Memory B cell (primary cell): ENCODE measurements at regions not wholly inside any gene's neighbourhood (a gene's known extent, or its start where the extent isn't known, plus 50 kb on each side); places are given as distances from the start of the nearest gene placed in this dataset.

Experiments
- ATAC-seq: fragments of 150-1000 bp; cut with Tn5 transposase; 2 replicates; pipeline ENCODE4 v1.10.0; 2021; ENCODE audit warnings: low read depth, mild to moderate bottlenecking, moderate library complexity
- DNase-seq, 2 donors: peaks; one replicate each; pipeline ENCODE4 v3.0.0; 2022; ENCODE audit warnings: low spot score in 2 of 2
- H3K27ac Mint-ChIP-seq: one replicate; pipeline ENCODE4 v1.8.0; 2022; ENCODE audit warnings: mild to moderate bottlenecking, moderate library complexity, mixed read lengths
- H3K27me3 Mint-ChIP-seq: one replicate; pipeline ENCODE4 v1.8.0; 2022; ENCODE audit warnings: mixed read lengths
- H3K36me3 Mint-ChIP-seq: one replicate; pipeline ENCODE4 v1.8.0; 2022; ENCODE audit warnings: mild to moderate bottlenecking, mixed read lengths
- H3K4me1 Mint-ChIP-seq: one replicate; pipeline ENCODE4 v1.8.0; 2022; ENCODE audit warnings: mixed read lengths
- H3K4me3 Mint-ChIP-seq: one replicate; pipeline ENCODE4 v1.8.0; 2022; ENCODE audit warnings: mild to moderate bottlenecking, moderate library complexity, mixed read lengths
- H3K9me3 Mint-ChIP-seq: one replicate; pipeline ENCODE4 v1.8.0; 2022; ENCODE audit warnings: mixed read lengths

GRCh38 chr18:79611040-79611681 lies 68.4 kb upstream of the CTDP1 start:
- Mint-ChIP-seq H3K27ac (no peak overlapping the region), H3K9me3 (no peaks in the 10 kb centered on the region), H3K4me3 (no peak overlapping the region), H3K36me3 (no peaks in the 10 kb centered on the region), H3K4me1 (no peaks in the 10 kb centered on the region), H3K27me3 (peaks cover 2% of the 10 kb centered on the region)
- DNase-seq (no peak), ATAC-seq (no peak)

- Mint-ChIP-seq H3K4me1 (no peaks in the 10 kb centered on the region), H3K27me3 (no peaks in the 10 kb centered on the region), H3K27ac (no peak overlapping the region), H3K9me3 (no peaks in the 10 kb centered on the region), H3K36me3 (no peaks in the 10 kb centered on the region), H3K4me3 (no peak overlapping the region)
- ATAC-seq (no peak), DNase-seq (no peak)
These were observed 67.1 kb upstream of the CTDP1 start for GRCh38 chr18:79612291-79613108.

GRCh38 chr18:79613186-79613931 lies 66.2 kb upstream of the CTDP1 start:
- DNase-seq = no peak
- H3K27ac Mint-ChIP-seq = no peak overlapping the region
- no peak overlapping the region for H3K4me3 Mint-ChIP-seq
- no peaks in the 10 kb centered on the region for H3K9me3 Mint-ChIP-seq
- no peaks in the 10 kb centered on the region for H3K27me3 Mint-ChIP-seq
- no peaks in the 10 kb centered on the region for H3K36me3 Mint-ChIP-seq
- H3K4me1 Mint-ChIP-seq = no peaks in the 10 kb centered on the region
- ATAC-seq = no peak

GRCh38 chr18:79614211-79614955 lies 65.2 kb upstream of the CTDP1 start:
- Mint-ChIP-seq H3K9me3 (no peaks in the 10 kb centered on the region), H3K4me3 (no peak overlapping the region), H3K36me3 (no peaks in the 10 kb centered on the region), H3K27me3 (no peaks in the 10 kb centered on the region), H3K27ac (no peak overlapping the region), H3K4me1 (no peaks in the 10 kb centered on the region)
- no peak for ATAC-seq
- DNase-seq = no peak

GRCh38 chr18:79615091-79615490 lies 64.5 kb upstream of the CTDP1 start:
- H3K4me3 Mint-ChIP-seq = no peak overlapping the region
- H3K4me1 Mint-ChIP-seq = no peaks in the 10 kb centered on the region
- no peak for DNase-seq

GRCh38 chr18:79615586-79615985 lies 64.0 kb upstream of the CTDP1 start:
- no peak for ATAC-seq
- no peak for DNase-seq
- H3K27ac Mint-ChIP-seq = no peak overlapping the region
- H3K4me3 Mint-ChIP-seq = no peak overlapping the region
- H3K9me3 Mint-ChIP-seq = no peaks in the 10 kb centered on the region
- H3K36me3 Mint-ChIP-seq = no peaks in the 10 kb centered on the region
- no peaks in the 10 kb centered on the region for H3K4me1 Mint-ChIP-seq
- no peaks in the 10 kb centered on the region for H3K27me3 Mint-ChIP-seq

More at GRCh38 chr18:79615091-79615490, 64.5 kb upstream of the CTDP1 start:
- H3K27me3 Mint-ChIP-seq = no peaks in the 10 kb centered on the region
- no peak overlapping the region for H3K27ac Mint-ChIP-seq
- no peak for ATAC-seq
- H3K9me3 Mint-ChIP-seq = no peaks in the 10 kb centered on the region
- no peaks in the 10 kb centered on the region for H3K36me3 Mint-ChIP-seq

GRCh38 chr18:79616651-79617510 lies 62.7 kb upstream of the CTDP1 start:
- Mint-ChIP-seq H3K36me3 (no peaks in the 10 kb centered on the region), H3K27me3 (no peaks in the 10 kb centered on the region), H3K27ac (no peak overlapping the region), H3K9me3 (no peaks in the 10 kb centered on the region), H3K4me3 (no peak overlapping the region), H3K4me1 (no peaks in the 10 kb centered on the region)
- DNase-seq = no peak
- ATAC-seq = no peak

- Mint-ChIP-seq H3K4me3 (no peak overlapping the region), H3K4me1 (no peaks in the 10 kb centered on the region), H3K27me3 (no peaks in the 10 kb centered on the region), H3K36me3 (no peaks in the 10 kb centered on the region), H3K9me3 (no peaks in the 10 kb centered on the region), H3K27ac (no peak overlapping the region)
- no peak for DNase-seq
- no peak for ATAC-seq
These were observed 61.8 kb upstream of the CTDP1 start for GRCh38 chr18:79617511-79618500.

- no peak for ATAC-seq
- no peak for DNase-seq
- Mint-ChIP-seq H3K27me3 (no peaks in the 10 kb centered on the region), H3K4me1 (peaks cover 24% of the 10 kb centered on the region), H3K36me3 (no peaks in the 10 kb centered on the region), H3K4me3 (no peak overlapping the region), H3K9me3 (no peaks in the 10 kb centered on the region), H3K27ac (no peak overlapping the region)
These were observed 58.9 kb upstream of the CTDP1 start for GRCh38 chr18:79620576-79621165.

- H3K36me3 Mint-ChIP-seq = no peaks in the 10 kb centered on the region
- no peak for ATAC-seq
- no peaks in the 10 kb centered on the region for H3K9me3 Mint-ChIP-seq
- no peaks in the 10 kb centered on the region for H3K27me3 Mint-ChIP-seq
- no peak for DNase-seq
- no peak overlapping the region for H3K4me3 Mint-ChIP-seq
- H3K27ac Mint-ChIP-seq = no peak overlapping the region
- H3K4me1 Mint-ChIP-seq = peaks cover 27% of the 10 kb centered on the region
These were observed 58.1 kb upstream of the CTDP1 start for GRCh38 chr18:79621501-79621900.

- no peaks in the 10 kb centered on the region for H3K9me3 Mint-ChIP-seq
- H3K4me1 Mint-ChIP-seq = peaks cover 30% of the 10 kb centered on the region
- no peaks in the 10 kb centered on the region for H3K36me3 Mint-ChIP-seq
- H3K27ac Mint-ChIP-seq = no peak overlapping the region
- DNase-seq (no peak), ATAC-seq (no peak)
- H3K27me3 Mint-ChIP-seq = no peaks in the 10 kb centered on the region
- no peak overlapping the region for H3K4me3 Mint-ChIP-seq
These were observed 57.6 kb upstream of the CTDP1 start for GRCh38 chr18:79622004-79622403.
